IMR-90 (cell line): ENCODE measurements at regions not wholly inside any gene's neighbourhood (a gene's known extent, or its start where the extent isn't known, plus 50 kb on each side); places are given as distances from the start of the nearest gene placed in this dataset.

Experiments
- ATAC-seq: fragments of 200-7000 bp; cut with Tn5 transposase; 2 replicates; pipeline ENCODE4 v1.9.1; 2020; ENCODE audit warnings: low read depth, mild to moderate bottlenecking, moderate library complexity
- BruUV-seq: library from RNA; stranded (reverse); fragments of 400-500 nt; replicated peaks from 2 replicates; lab custom pipeline; 2021; lab: Mats Ljungman, UMichigan
- CTCF ChIA-PET: fragments of 300-600 bp; formaldehyde crosslinking; extraction: SDS; loops from one replicate; lab custom pipeline; 2021; ENCODE audit warnings: antibody characterized with exemption; lab: Yijun Ruan, JAX
- POLR2A ChIA-PET: fragments of 300-600 bp; sonication (Branson Sonifier 250); formaldehyde crosslinking; loops from one replicate; lab custom pipeline; 2022; ENCODE audit warnings: antibody characterized with exemption; ENCODE audit not compliant: unreplicated experiment; lab: Charles Lee
- DNase-seq: peaks from one replicate; pipeline ENCODE4 v3.0.0; 2013
- H2AFZ ChIP-seq: replicated peaks from 2 replicates; pipeline ENCODE3; 2013; ENCODE audit warnings: low read length, mild to moderate bottlenecking; ENCODE audit not compliant: poor library complexity
- H2AK5ac ChIP-seq: 2 replicates; pipeline ENCODE4 v1.6.1; 2013; ENCODE audit warnings: low read depth, low read length, inconsistent platforms
- H2AK9ac ChIP-seq: replicated peaks from 2 replicates; pipeline ENCODE3; 2013; ENCODE audit warnings: mild to moderate bottlenecking, low read depth, low read length, moderate library complexity; ENCODE audit not compliant: poor library complexity
- H2BK120ac ChIP-seq: 2 replicates; pipeline ENCODE4 v1.6.1; 2013; ENCODE audit warnings: low read depth, low read length, inconsistent platforms
- H2BK15ac ChIP-seq: 3 replicates; pipeline ENCODE4 v1.6.1; 2013; ENCODE audit warnings: low read depth, low read length, inconsistent platforms
- H2BK20ac ChIP-seq: 2 replicates; pipeline ENCODE4 v1.6.1; 2013; ENCODE audit warnings: low read depth, mild to moderate bottlenecking, inconsistent platforms, low read length, moderate library complexity
- H2BK5ac ChIP-seq: 2 replicates; pipeline ENCODE4 v1.6.1; 2013; ENCODE audit warnings: mild to moderate bottlenecking, low read depth, low read length, inconsistent platforms; ENCODE audit not compliant: poor library complexity, severe bottlenecking
- H3K14ac ChIP-seq: replicated peaks from 2 replicates; pipeline ENCODE4 v1.6.1; 2013; ENCODE audit warnings: low read depth, low read length, inconsistent platforms
- H3K18ac ChIP-seq: 2 replicates; pipeline ENCODE4 v1.6.1; 2013; ENCODE audit warnings: low read depth, low read length, control low read depth
- H3K23ac ChIP-seq: 2 replicates; pipeline ENCODE4 v1.6.1; 2013; ENCODE audit warnings: low read depth, low read length, inconsistent platforms
- H3K27ac ChIP-seq: 2 replicates; pipeline ENCODE4 v1.5.1; 2013; ENCODE audit warnings: mild to moderate bottlenecking, control low read depth, low read length; ENCODE audit not compliant: insufficient read depth
- H3K27me3 ChIP-seq: 2 replicates; pipeline ENCODE4 v1.6.1; 2013; ENCODE audit warnings: low read length; ENCODE audit not compliant: control insufficient read depth, insufficient read depth
- H3K36me3 ChIP-seq: 2 replicates; pipeline ENCODE4 v1.6.1; 2013; ENCODE audit warnings: low read length, mixed read lengths; ENCODE audit not compliant: control insufficient read depth, insufficient read depth
- H3K4ac ChIP-seq: 2 replicates; pipeline ENCODE4 v1.6.1; 2013; ENCODE audit warnings: low read depth, low read length, inconsistent platforms
- H3K4me1 ChIP-seq: 2 replicates; pipeline ENCODE4 v1.6.1; 2013; ENCODE audit warnings: low read length, mixed read lengths; ENCODE audit not compliant: control insufficient read depth, insufficient read depth
- H3K4me2 ChIP-seq: 2 replicates; pipeline ENCODE4 v1.6.1; 2013; ENCODE audit warnings: low read depth, mild to moderate bottlenecking, control low read depth, low read length, moderate library complexity
- H3K4me3 ChIP-seq: 2 replicates; pipeline ENCODE4 v1.5.1; 2013; ENCODE audit warnings: low read depth, mild to moderate bottlenecking, control low read depth, low read length, moderate library complexity; ENCODE audit not compliant: insufficient read depth
- H3K56ac ChIP-seq: 2 replicates; pipeline ENCODE4 v1.6.1; 2013; ENCODE audit warnings: low read length, inconsistent platforms; ENCODE audit not compliant: insufficient read depth; ENCODE audit errors: extremely low read depth
- H3K79me1 ChIP-seq, 2 experiments: 2 replicates each; pipeline ENCODE4 v1.6.1; 2013; ENCODE audit warnings: low read length in 2 of 2, inconsistent platforms in 1 of 2, low read depth in 1 of 2
- H3K9ac ChIP-seq: 2 replicates; pipeline ENCODE4 v1.6.1; 2013; ENCODE audit warnings: low read depth, low read length, control low read depth
- H3K9me1 ChIP-seq: 2 replicates; pipeline ENCODE4 v1.6.1; 2013; ENCODE audit warnings: low read length, inconsistent platforms; ENCODE audit not compliant: insufficient read depth
- H3K9me3 ChIP-seq: 2 replicates; pipeline ENCODE4 v1.6.1; 2013; ENCODE audit warnings: low read length; ENCODE audit not compliant: control insufficient read depth, insufficient read depth
- H4K20me1 ChIP-seq: 2 replicates; pipeline ENCODE4 v1.6.1; 2013; ENCODE audit warnings: low read length, inconsistent platforms; ENCODE audit not compliant: insufficient read depth
- H4K5ac ChIP-seq: 2 replicates; pipeline ENCODE4 v1.6.1; 2013; ENCODE audit warnings: mild to moderate bottlenecking, low read depth, low read length, control low read depth
- H4K8ac ChIP-seq, 2 experiments: 2 replicates each; pipeline ENCODE4 v1.6.1; 2013; ENCODE audit warnings: low read depth in 2 of 2, low read length in 2 of 2, control low read depth in 1 of 2, inconsistent platforms in 1 of 2
- H4K91ac ChIP-seq: 2 replicates; pipeline ENCODE4 v1.6.1; 2013; ENCODE audit warnings: low read depth, low read length, inconsistent platforms; ENCODE audit not compliant: insufficient read depth
- BHLHE40 ChIP-seq: fragments of 150-350 bp; IDR thresholded peaks from 2 replicates; pipeline ENCODE4 v1.6.1; 2016; ENCODE audit warnings: mild to moderate bottlenecking, low read depth, low read length
- CEBPB ChIP-seq: IDR thresholded peaks from 2 replicates; pipeline ENCODE4 v1.6.1; 2012; ENCODE audit warnings: low read depth, low read length, improper control_type of control experiment
- CHD1 ChIP-seq: IDR thresholded peaks from 2 replicates; pipeline ENCODE4 v1.6.1; 2012; ENCODE audit warnings: low read depth, low read length, improper control_type of control experiment
- ELK1 ChIP-seq: fragments of 150-350 bp; IDR thresholded peaks from 2 replicates; pipeline ENCODE4 v1.6.1; 2016; ENCODE audit warnings: low read depth, mild to moderate bottlenecking, low read length, moderate library complexity, borderline replicate concordance
- FOS ChIP-seq: fragments of 150-350 bp; IDR thresholded peaks from 2 replicates; pipeline ENCODE4 v1.6.1; 2016; ENCODE audit warnings: low read depth, low read length
- MAFK ChIP-seq: IDR thresholded peaks from 2 replicates; pipeline ENCODE4 v1.6.1; 2012; ENCODE audit warnings: low read depth, low read length, improper control_type of control experiment
- MXI1 ChIP-seq: IDR thresholded peaks from 2 replicates; pipeline ENCODE4 v1.6.1; 2012; ENCODE audit warnings: low read depth, mild to moderate bottlenecking, low read length, moderate library complexity, borderline replicate concordance
- NFE2L2 ChIP-seq: fragments of 150-350 bp; IDR thresholded peaks from 2 replicates; pipeline ENCODE4 v1.6.1; 2016; ENCODE audit warnings: low read depth, mild to moderate bottlenecking, low read length
- POLR2A ChIP-seq: IDR thresholded peaks from 2 replicates; pipeline ENCODE4 v1.6.1; 2012; ENCODE audit warnings: mild to moderate bottlenecking, low read depth, low read length
- RAD21 ChIP-seq: IDR thresholded peaks from 2 replicates; pipeline ENCODE4 v1.6.1; 2012; ENCODE audit warnings: low read length, improper control_type of control experiment
- RFX5 ChIP-seq: IDR thresholded peaks from 2 replicates; pipeline ENCODE4 v1.8.0; 2012; ENCODE audit warnings: low read depth, mild to moderate bottlenecking, low read length, moderate library complexity
- SMC3 ChIP-seq: fragments of 150-350 bp; IDR thresholded peaks from 2 replicates; pipeline ENCODE4 v1.6.1; 2016; ENCODE audit warnings: low read depth, mild to moderate bottlenecking, antibody characterized with exemption, low read length, moderate library complexity
- WGBS, 2 experiments: methylation state at CpG; one replicate each; pipeline versions ENCODE4 v1.1.5 to v1.1.7; 2013; ENCODE audit warnings: missing lambda C conversion rate in 2 of 2; ENCODE audit not compliant: insufficient read length in 1 of 2; ENCODE audit errors: extremely low coverage in 2 of 2; 5-methylcytosine and 5-hydroxymethylcytosine counted together
- dilution Hi-C: fragments of 300-500 bp; cut with HindIII; formaldehyde crosslinking; loops from one replicate; pipeline ENCODE4 v1.14.3; 2018; ENCODE audit warnings: low sequenced_read_pairs; ENCODE audit not compliant: unreplicated experiment
- in situ Hi-C: fragments of 300-500 bp; cut with MboI; formaldehyde crosslinking; loops from 3 replicates; pipeline ENCODE4 v1.14.3; 2019; ENCODE audit warnings: low sequenced_read_pairs, inconsistent platforms, mixed read lengths
- intact Hi-C: fragments of 100-400 bp; cut with micrococcal nuclease; formaldehyde crosslinking; loops from 2 replicates; pipeline ENCODE4 v1.10.0; 2022
- TF ChIP-seq, protein P1 (sequence below): fragments of 150-350 bp; IDR thresholded peaks from 2 replicates; pipeline ENCODE4 v1.6.1; 2017; ENCODE audit warnings: mild to moderate bottlenecking, antibody characterized with exemption, low read length, low read depth

DNA sequence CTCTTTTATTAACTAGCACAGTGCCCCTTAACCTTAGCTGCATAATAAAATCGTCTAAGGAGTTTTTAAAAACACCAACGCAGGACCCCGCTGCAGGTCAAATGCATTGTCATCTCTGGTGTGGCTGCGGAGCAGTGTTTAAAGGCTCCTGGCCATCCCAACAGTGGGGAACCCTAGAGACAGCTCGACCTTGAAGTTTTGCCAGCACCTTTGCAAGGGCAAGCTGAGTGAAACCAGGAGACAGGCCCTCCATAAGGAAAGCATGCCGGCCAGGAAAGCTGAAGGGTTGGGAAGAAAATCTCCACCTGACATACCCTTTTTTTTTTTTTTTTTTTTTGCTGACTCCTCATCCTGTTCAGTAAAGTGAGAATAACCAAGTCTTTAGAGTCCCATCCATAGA is 349.0 kb downstream of the CMPK2 start:
- no peak overlapping the region for H2BK15ac ChIP-seq
- H2BK120ac ChIP-seq = no peak overlapping the region
- no peaks in the 10 kb centered on the region for H3K4me1 ChIP-seq
- intact Hi-C loops (no loop called here), in situ Hi-C loops (no loop called here), dilution Hi-C loops (no loop called here)
- no peak overlapping the region for H3K56ac ChIP-seq
- H4K5ac ChIP-seq = no peak overlapping the region
- H2BK20ac ChIP-seq = no peak overlapping the region
- no peak overlapping the region for H3K27ac ChIP-seq
- BruUV-seq = no TSS peak
- H3K4me2 ChIP-seq = no peak overlapping the region
- H4K20me1 ChIP-seq = no peaks in the 10 kb centered on the region
- ChIA-PET POLR2A (no interaction called here), CTCF (no interaction called here)
- H3K9ac ChIP-seq = no peak overlapping the region
- H3K27me3 ChIP-seq = peaks cover 2% of the 10 kb centered on the region; the same call in 1 of the 2 replicates
- TF ChIP-seq RAD21 (no peak), ELK1 (no peak), MAFK (no peak), BHLHE40 (no peak), RFX5 (no peak), FOS (no peak), CEBPB (no peak), CHD1 (no peak), NFE2L2 (no peak), SMC3 (no peak), POLR2A (no peak), MXI1 (no peak)
- TF ChIP-seq, protein P1, sequence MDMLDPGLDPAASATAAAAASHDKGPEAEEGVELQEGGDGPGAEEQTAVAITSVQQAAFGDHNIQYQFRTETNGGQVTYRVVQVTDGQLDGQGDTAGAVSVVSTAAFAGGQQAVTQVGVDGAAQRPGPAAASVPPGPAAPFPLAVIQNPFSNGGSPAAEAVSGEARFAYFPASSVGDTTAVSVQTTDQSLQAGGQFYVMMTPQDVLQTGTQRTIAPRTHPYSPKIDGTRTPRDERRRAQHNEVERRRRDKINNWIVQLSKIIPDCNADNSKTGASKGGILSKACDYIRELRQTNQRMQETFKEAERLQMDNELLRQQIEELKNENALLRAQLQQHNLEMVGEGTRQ = no peak
- H2BK5ac ChIP-seq = no peak overlapping the region
- no peak for DNase-seq
- no peaks in the 10 kb centered on the region for H3K9me3 ChIP-seq
- no peak overlapping the region for H2AFZ ChIP-seq
- H3K36me3 ChIP-seq = no peaks in the 10 kb centered on the region
- no peak overlapping the region for H3K18ac ChIP-seq
- no peaks in the 10 kb centered on the region for H3K9me1 ChIP-seq
- H3K14ac ChIP-seq = no peak overlapping the region
- no peak overlapping the region for H3K4ac ChIP-seq
- WGBS, 2 experiments = no CpG with 5 or more reads among the region's 6 CpGs
- H3K23ac ChIP-seq = no peak overlapping the region
- no peaks in the 10 kb centered on the region for H3K79me1 ChIP-seq
- no peak overlapping the region for H2AK9ac ChIP-seq
- H4K91ac ChIP-seq = no peak overlapping the region
- H3K4me3 ChIP-seq = no peak overlapping the region
- H2AK5ac ChIP-seq = no peak overlapping the region
- H4K8ac ChIP-seq = no peak overlapping the region
- no peak for ATAC-seq
